Endothelial cell (in vitro differentiated cells): ENCODE measurements at regions not wholly inside any gene's neighbourhood (a gene's known extent, or its start where the extent isn't known, plus 50 kb on each side); places are given as distances from the start of the nearest gene placed in this dataset.
"Not testable (repeated sequence)": the region's sequence is repeated elsewhere in the genome, so short reads cannot be mapped to it uniquely, and the experiment has no call there.

Experiments
- DNase-seq: peaks from one replicate; pipeline ENCODE4 v3.0.0; 2021; ENCODE audit warnings: low spot score
- H3K27ac Mint-ChIP-seq: one replicate; pipeline ENCODE4 v1.8.0; 2021; ENCODE audit warnings: mixed read lengths, inconsistent platforms; ENCODE audit not compliant: unreplicated experiment
- H3K27me3 Mint-ChIP-seq: one replicate; pipeline ENCODE4 v1.8.0; 2021; ENCODE audit warnings: mild to moderate bottlenecking, moderate library complexity, mixed read lengths, inconsistent platforms; ENCODE audit not compliant: unreplicated experiment
- H3K36me3 Mint-ChIP-seq: one replicate; pipeline ENCODE4 v1.8.0; 2021; ENCODE audit warnings: mild to moderate bottlenecking, low read depth, mixed read lengths, inconsistent platforms; ENCODE audit not compliant: unreplicated experiment
- H3K4me1 Mint-ChIP-seq: one replicate; pipeline ENCODE4 v1.8.0; 2021; ENCODE audit warnings: mild to moderate bottlenecking, mixed read lengths, inconsistent platforms; ENCODE audit not compliant: unreplicated experiment
- H3K4me3 Mint-ChIP-seq: one replicate; pipeline ENCODE4 v1.8.0; 2021; ENCODE audit warnings: mild to moderate bottlenecking, mixed read lengths, inconsistent platforms; ENCODE audit not compliant: unreplicated experiment
- H3K9me3 Mint-ChIP-seq: one replicate; pipeline ENCODE4 v1.8.0; 2021; ENCODE audit warnings: mixed read lengths, inconsistent platforms; ENCODE audit not compliant: unreplicated experiment
- CTCF ChIP-seq: fragments of 200-600 bp; sonication (generic); IDR thresholded peaks from one replicate; pipeline ENCODE4 v1.5.0; 2021; ENCODE audit warnings: antibody characterized with exemption; ENCODE audit not compliant: unreplicated experiment

GRCh38 chr6:135603249-135603648 is 105.7 kb upstream of the AHI1 start:
- Mint-ChIP-seq H3K9me3 (no peaks in the 10 kb centered on the region), H3K27ac (no peak overlapping the region), H3K4me3 (no peak overlapping the region), H3K4me1 (peaks cover 3% of the 10 kb centered on the region), H3K27me3 (peaks cover 2% of the 10 kb centered on the region), H3K36me3 (no peaks in the 10 kb centered on the region)
- TF ChIP-seq CTCF: no peak
- no peak for DNase-seq

DNA sequence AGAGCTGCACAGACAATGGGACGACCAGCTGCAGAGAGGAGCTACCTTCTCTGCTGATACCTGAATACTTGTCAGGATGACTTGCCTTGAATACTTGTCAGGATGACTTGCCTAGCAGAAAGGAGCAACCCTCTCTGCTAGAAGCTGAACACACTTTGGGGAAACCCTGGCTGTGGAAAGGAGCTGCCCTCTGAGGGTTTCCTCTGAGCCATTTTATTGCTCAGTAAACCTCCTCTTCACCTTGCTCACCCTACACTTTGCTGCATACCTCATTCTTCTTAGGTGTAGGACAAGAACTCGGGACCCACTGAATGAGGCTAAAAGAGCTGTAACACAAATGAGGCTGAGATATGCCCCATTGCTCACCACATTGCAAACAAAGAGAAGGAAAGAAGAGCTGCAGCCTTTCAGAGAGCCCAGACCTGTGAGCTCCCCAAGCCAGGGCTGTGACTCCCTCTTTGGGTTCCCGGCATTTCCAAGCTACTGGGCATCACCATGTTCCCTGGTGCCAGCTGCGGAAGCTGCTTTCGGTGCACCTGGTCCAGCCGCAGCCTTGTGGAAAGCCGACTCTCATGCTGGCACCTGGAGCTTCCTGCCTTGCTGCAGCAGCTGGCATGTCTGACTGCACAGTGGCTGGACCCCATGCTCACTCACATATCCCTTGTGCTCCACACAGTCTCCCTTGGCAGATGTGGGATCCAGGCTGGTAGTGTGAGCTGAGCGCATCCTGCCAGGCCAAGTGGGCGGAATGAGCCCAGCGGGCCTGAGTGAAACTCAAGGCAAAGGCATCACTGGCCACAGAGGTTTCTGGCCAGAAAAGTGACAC is 106.7 kb upstream of the AHI1 start:
- no peak overlapping the region for H3K27ac Mint-ChIP-seq
- H3K4me3 Mint-ChIP-seq: no peak overlapping the region
- DNase-seq: no peak
- H3K4me1 Mint-ChIP-seq: peaks cover 3% of the 10 kb centered on the region
- peaks cover 2% of the 10 kb centered on the region for H3K27me3 Mint-ChIP-seq
- H3K9me3 Mint-ChIP-seq: no peaks in the 10 kb centered on the region
- no peak for TF ChIP-seq CTCF
- no peaks in the 10 kb centered on the region for H3K36me3 Mint-ChIP-seq

DNA sequence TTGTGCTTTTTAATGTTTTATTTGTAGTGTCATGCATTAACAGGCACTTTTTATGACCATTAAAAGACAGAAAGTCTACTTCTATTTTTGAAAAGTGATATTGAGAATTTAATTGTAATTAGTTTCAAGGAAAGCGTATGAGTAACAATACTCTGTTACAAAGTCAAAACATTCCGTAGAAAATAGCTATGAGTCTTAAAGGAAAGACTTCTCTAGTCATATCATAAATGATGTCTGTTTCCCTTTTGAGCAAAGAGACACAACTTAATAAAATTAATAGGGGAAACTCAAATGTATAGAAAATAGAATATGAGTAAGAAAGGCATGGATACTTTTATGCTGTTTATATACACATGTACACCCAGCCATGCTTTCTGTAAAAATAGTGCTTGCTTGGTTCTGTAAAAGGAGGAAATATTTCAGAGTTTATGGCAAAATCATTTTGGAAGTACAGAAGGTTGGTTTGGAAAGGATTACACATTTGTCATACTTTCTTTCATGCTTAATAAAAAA is 107.8 kb upstream of the AHI1 start:
- Mint-ChIP-seq H3K4me1 (peaks cover 3% of the 10 kb centered on the region), H3K27ac (no peak overlapping the region), H3K36me3 (no peaks in the 10 kb centered on the region), H3K27me3 (peaks cover 2% of the 10 kb centered on the region), H3K9me3 (no peaks in the 10 kb centered on the region), H3K4me3 (no peak overlapping the region)
- no peak for TF ChIP-seq CTCF
- DNase-seq: no peak

- TF ChIP-seq CTCF: no peak
- H3K4me3 Mint-ChIP-seq: no peak overlapping the region
- peaks cover 3% of the 10 kb centered on the region for H3K4me1 Mint-ChIP-seq
- no peak for DNase-seq
- no peaks in the 10 kb centered on the region for H3K9me3 Mint-ChIP-seq
- no peak overlapping the region for H3K27ac Mint-ChIP-seq
- no peaks in the 10 kb centered on the region for H3K36me3 Mint-ChIP-seq
- peaks cover 2% of the 10 kb centered on the region for H3K27me3 Mint-ChIP-seq
Observed at GRCh38 chr6:135606392-135606791, 108.9 kb upstream of the AHI1 start.

GRCh38 chr6:135608031-135608430 is 110.5 kb upstream of the AHI1 start:
- TF ChIP-seq CTCF: no peak
- Mint-ChIP-seq H3K4me3 (no peak overlapping the region), H3K27ac (no peak overlapping the region), H3K27me3 (no peaks in the 10 kb centered on the region), H3K4me1 (peaks cover 3% of the 10 kb centered on the region), H3K9me3 (no peaks in the 10 kb centered on the region), H3K36me3 (no peaks in the 10 kb centered on the region)
- no peak for DNase-seq

DNA sequence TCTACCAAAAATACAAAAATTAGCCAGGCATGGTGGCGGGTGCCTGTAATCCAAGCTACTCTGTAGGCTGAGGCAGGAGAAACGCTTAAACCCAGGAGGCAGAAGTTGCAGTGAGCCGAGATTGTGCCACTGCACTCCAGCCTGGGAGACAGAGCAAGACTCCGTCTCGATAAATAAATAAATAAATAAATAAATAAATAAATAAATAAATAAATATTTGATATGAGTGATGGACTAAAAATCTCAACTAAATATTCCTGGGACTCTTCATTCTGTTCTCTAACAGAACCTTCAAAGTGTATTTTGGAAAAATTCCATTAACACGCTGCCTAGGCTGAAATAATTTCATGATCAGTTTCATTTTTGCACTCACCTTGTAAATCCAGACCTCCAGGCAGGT is 112.7 kb upstream of the AHI1 start:
- not testable (repeated sequence) for H3K9me3 Mint-ChIP-seq, H3K27me3 Mint-ChIP-seq, H3K4me1 Mint-ChIP-seq, H3K36me3 Mint-ChIP-seq, H3K4me3 Mint-ChIP-seq, DNase-seq, H3K27ac Mint-ChIP-seq
